ENCODE measurements at regions not wholly inside any gene's neighbourhood (a gene's known extent, or its start where the extent isn't known, plus 50 kb on each side); places are given as distances from the start of the nearest gene placed in this dataset.

- DNase-seq (ENCODE audit: low read depth in 3 of 3): no peak
Measured at GRCh38 chr2:18253686-18254197, 306.7 kb downstream of the RDH14 start.

- DNase-seq (ENCODE audit: low read depth in 3 of 3): no peak
Measured at GRCh38 chr2:18251486-18251885, 309.0 kb downstream of the RDH14 start.

GRCh38 chr2:18247282-18248110 lies 313.0 kb downstream of the RDH14 start:
- DNase-seq (ENCODE audit: low read depth in 3 of 3): no peak

GRCh38 chr2:18245375-18245774 lies 315.1 kb downstream of the RDH14 start:
- no peak for DNase-seq (ENCODE audit: low read depth in 3 of 3)

GRCh38 chr2:18244845-18245244 lies 315.6 kb downstream of the RDH14 start:
- DNase-seq (ENCODE audit: low read depth in 3 of 3): no peak

GRCh38 chr2:18243816-18244215 lies 316.6 kb downstream of the RDH14 start:
- DNase-seq (ENCODE audit: low read depth in 3 of 3): no peak

GRCh38 chr2:18242716-18243115 lies 317.7 kb downstream of the RDH14 start:
- DNase-seq (ENCODE audit: low read depth in 3 of 3): no peak

GRCh38 chr2:18238209-18238608 lies 322.2 kb downstream of the RDH14 start:
- DNase-seq (ENCODE audit: low read depth in 3 of 3): no peak

- no peak for DNase-seq (ENCODE audit: low read depth in 3 of 3)
Measured at GRCh38 chr2:18237298-18237697, 323.2 kb downstream of the RDH14 start.

- DNase-seq (ENCODE audit: low read depth in 3 of 3): no peak
Measured at GRCh38 chr2:18232731-18233438, 327.6 kb downstream of the RDH14 start.

GRCh38 chr2:18230668-18231067 lies 329.8 kb downstream of the RDH14 start:
- no peak for DNase-seq (ENCODE audit: low read depth in 3 of 3)

- no peak for DNase-seq (ENCODE audit: low read depth in 3 of 3)
Measured at GRCh38 chr2:18219676-18220075, 340.8 kb downstream of the RDH14 start.

- DNase-seq (ENCODE audit: low read depth in 3 of 3): no peak
Measured at GRCh38 chr2:18218160-18218933, 339.9 kb downstream of the KCNS3 start.

GRCh38 chr2:18214936-18215335 lies 336.5 kb downstream of the KCNS3 start:
- DNase-seq (ENCODE audit: low read depth in 3 of 3): no peak

- DNase-seq (ENCODE audit: low read depth in 3 of 3): no peak
Measured at GRCh38 chr2:18213986-18214385, 335.5 kb downstream of the KCNS3 start.

- DNase-seq (ENCODE audit: low read depth in 3 of 3): no peak
Measured at GRCh38 chr2:18209934-18210639, 331.6 kb downstream of the KCNS3 start.

GRCh38 chr2:18208956-18209355 lies 330.5 kb downstream of the KCNS3 start:
- DNase-seq (ENCODE audit: low read depth in 3 of 3): no peak

- no peak for DNase-seq (ENCODE audit: low read depth in 3 of 3)
Measured at GRCh38 chr2:18200771-18201170, 322.3 kb downstream of the KCNS3 start.

GRCh38 chr2:18198677-18199076 lies 320.2 kb downstream of the KCNS3 start:
- no peak for DNase-seq (ENCODE audit: low read depth in 3 of 3)

- DNase-seq (ENCODE audit: low read depth in 3 of 3): no peak
Measured at GRCh38 chr2:18194161-18194560, 315.7 kb downstream of the KCNS3 start.

GRCh38 chr2:18186816-18187613 lies 308.5 kb downstream of the KCNS3 start:
- no peak for DNase-seq (ENCODE audit: low read depth in 3 of 3)
